ENCODE measurements at regions not wholly inside any gene's neighbourhood (a gene's known extent, or its start where the extent isn't known, plus 50 kb on each side); places are given as distances from the start of the nearest gene placed in this dataset.

GRCh38 chr6:132135409-132135808, 184.2 kb upstream of the CCN2 start:
- TF ChIP-seq POLR2A (IDR thresholded peaks at IDR 0.05) (no peak), POLR2AphosphoS5 (IDR thresholded peaks at IDR 0.05) (no peak), CTCF (IDR thresholded peaks at IDR 0.05) (no peak), EP300 (IDR thresholded peaks at IDR 0.05) (no peak)
- 92 to 98% methylated on average over 6 of the region's 6 CpGs for WGBS, 2 donors (ENCODE audit: low coverage in 1 of 2)
- no peak overlapping the region for H3K4me3 ChIP-seq
- H3K4me1 ChIP-seq, result peaks cover 17 to 39% (median 35%) of the 10 kb centered on the region in 3 donors
- H3K36me3 ChIP-seq, result no peaks in the 10 kb centered on the region
- ATAC-seq, result no peak
- H3K9me3 ChIP-seq, result no peaks in the 10 kb centered on the region
- no peaks in the 10 kb centered on the region for H3K27me3 ChIP-seq
- no peak overlapping the region for H3K27ac ChIP-seq

GRCh38 chr6:132133736-132134445, 182.7 kb upstream of the CCN2 start:
- no peak for ATAC-seq
- TF ChIP-seq EP300 (IDR thresholded peaks at IDR 0.05), result no peak
- no peak for TF ChIP-seq CTCF (IDR thresholded peaks at IDR 0.05)
- no peak for TF ChIP-seq POLR2AphosphoS5 (IDR thresholded peaks at IDR 0.05)
- no peak for TF ChIP-seq POLR2A (IDR thresholded peaks at IDR 0.05)

GRCh38 chr6:132132924-132133639, 181.9 kb upstream of the CCN2 start:
- Histone ChIP-seq H3K27me3 (no peaks in the 10 kb centered on the region), H3K9me3 (no peaks in the 10 kb centered on the region), H3K4me3 (no peak overlapping the region), H3K4me1 (peaks cover 17 to 44% (median 35%) of the 10 kb centered on the region in 3 donors), H3K36me3 (no peaks in the 10 kb centered on the region), H3K27ac (peak overlapping the region; percentile 87 to 93 (median 88))
- no peak for TF ChIP-seq POLR2AphosphoS5 (IDR thresholded peaks at IDR 0.05)
- no peak for TF ChIP-seq POLR2A (IDR thresholded peaks at IDR 0.05)
- no peak for TF ChIP-seq CTCF (IDR thresholded peaks at IDR 0.05)
- TF ChIP-seq EP300 (IDR thresholded peaks at IDR 0.05), result no peak
- WGBS, 2 donors (ENCODE audit: low coverage in 1 of 2), result 46 to 77% methylated on average over 2 to 3 of the region's 3 CpGs
- ATAC-seq, result peak; percentile 18

More at GRCh38 chr6:132133736-132134445, 182.7 kb upstream of the CCN2 start:
- Histone ChIP-seq H3K36me3 (no peaks in the 10 kb centered on the region), H3K27me3 (no peaks in the 10 kb centered on the region), H3K9me3 (no peaks in the 10 kb centered on the region), H3K4me1 (peaks cover 17 to 44% (median 35%) of the 10 kb centered on the region in 3 donors), H3K4me3 (no peak overlapping the region), H3K27ac (peak overlapping the region in 3 of 4 donors; percentile 87 to 93 (median 88))
- 42 to 67% methylated on average over 5 of the region's 5 CpGs for WGBS, 2 donors (ENCODE audit: low coverage in 1 of 2)

- ATAC-seq, result no peak
- Histone ChIP-seq H3K4me1 (peaks cover 17 to 44% (median 35%) of the 10 kb centered on the region in 3 donors), H3K36me3 (no peaks in the 10 kb centered on the region), H3K9me3 (no peaks in the 10 kb centered on the region), H3K4me3 (no peak overlapping the region), H3K27ac (peak overlapping the region; percentile 87 to 93 (median 88)), H3K27me3 (no peaks in the 10 kb centered on the region)
- no peak for TF ChIP-seq POLR2A (IDR thresholded peaks at IDR 0.05)
- no peak for TF ChIP-seq EP300 (IDR thresholded peaks at IDR 0.05)
- TF ChIP-seq POLR2AphosphoS5 (IDR thresholded peaks at IDR 0.05), result no peak
- TF ChIP-seq CTCF (IDR thresholded peaks at IDR 0.05), result no peak
- WGBS, 2 donors (ENCODE audit: low coverage in 1 of 2), result 18 to 34% methylated on average over 2 of the region's 2 CpGs
These were observed 181.2 kb upstream of the CCN2 start for GRCh38 chr6:132132422-132132821.

Measured in gastroesophageal sphincter (tissue), 4 donors.